Lower lobe of right lung (tissue), 2 donors: ENCODE measurements at regions not wholly inside any gene's neighbourhood (a gene's known extent, or its start where the extent isn't known, plus 50 kb on each side); places are given as distances from the start of the nearest gene placed in this dataset.

Source experiments
- ATAC-seq, 2 donors: fragments of 200-7000 bp; cut with Tn5 transposase; one replicate each; pipeline ENCODE4 v1.9.1; 2020 to 2022; ENCODE audit warnings: mild to moderate bottlenecking in 2 of 2, moderate library complexity in 2 of 2
- DNase-seq: peaks from one replicate; pipeline ENCODE4 v3.0.0-alpha.2; 2020
- H3K27ac ChIP-seq: fragments of 200-600 bp; one replicate; pipeline ENCODE4 v1.8.0; 2022
- H3K27me3 ChIP-seq: fragments of 200-600 bp; one replicate; pipeline ENCODE4 v1.8.0; 2022; ENCODE audit warnings: low read depth
- H3K36me3 ChIP-seq: fragments of 200-600 bp; one replicate; pipeline ENCODE4 v1.8.0; 2022; ENCODE audit warnings: mild to moderate bottlenecking
- H3K4me1 ChIP-seq: fragments of 200-600 bp; one replicate; pipeline ENCODE4 v1.8.0; 2022
- H3K4me3 ChIP-seq: fragments of 200-600 bp; one replicate; pipeline ENCODE4 v1.8.0; 2022; ENCODE audit warnings: mild to moderate bottlenecking
- H3K9me3 ChIP-seq: fragments of 200-600 bp; one replicate; pipeline ENCODE4 v1.8.0; 2022
- CTCF ChIP-seq: fragments of 200-600 bp; IDR thresholded peaks from one replicate; pipeline ENCODE4 v1.8.0; 2022; ENCODE audit warnings: antibody characterized with exemption, mild to moderate bottlenecking
- intact Hi-C: fragments of 100-400 bp; cut with DNase I; formaldehyde crosslinking; loops from one replicate; pipeline ENCODE4 v1.11.0; 2022
- donor health status: DM: no; HTN: yes; CAD: no; lungs with severe emphysema.

- Histone ChIP-seq H3K36me3 (no peaks in the 10 kb centered on the region), H3K27ac (no peak overlapping the region), H3K9me3 (no peaks in the 10 kb centered on the region), H3K4me3 (no peak overlapping the region), H3K4me1 (peaks cover 1% of the 10 kb centered on the region), H3K27me3 (no peaks in the 10 kb centered on the region)
- no peak for TF ChIP-seq CTCF
- no peak for ATAC-seq
- intact Hi-C loops: no loop called here
- no peak for DNase-seq
Measured at GRCh38 chr14:31960039-31960438, 117.1 kb upstream of the ARHGAP5 start.

GRCh38 chr14:31961896-31962295, 115.2 kb upstream of the ARHGAP5 start:
- Histone ChIP-seq H3K4me3 (no peak overlapping the region), H3K27me3 (no peaks in the 10 kb centered on the region), H3K36me3 (no peaks in the 10 kb centered on the region), H3K4me1 (peaks cover 6% of the 10 kb centered on the region), H3K27ac (no peak overlapping the region), H3K9me3 (no peaks in the 10 kb centered on the region)
- no peak for DNase-seq
- intact Hi-C loops: no loop called here
- ATAC-seq: no peak
- TF ChIP-seq CTCF: no peak

GRCh38 chr14:31962920-31963319, 114.2 kb upstream of the ARHGAP5 start:
- DNase-seq: no peak
- no peaks in the 10 kb centered on the region for H3K9me3 ChIP-seq
- no peak overlapping the region for H3K27ac ChIP-seq
- TF ChIP-seq CTCF: no peak
- H3K27me3 ChIP-seq: no peaks in the 10 kb centered on the region
- peaks cover 6% of the 10 kb centered on the region for H3K4me1 ChIP-seq
- no peak for ATAC-seq
- intact Hi-C loops: no loop called here
- H3K36me3 ChIP-seq: no peaks in the 10 kb centered on the region
- no peak overlapping the region for H3K4me3 ChIP-seq

GRCh38 chr14:31963587-31963986, 113.5 kb upstream of the ARHGAP5 start:
- DNase-seq (no peak), ATAC-seq (no peak)
- intact Hi-C loops: no loop called here
- no peak for TF ChIP-seq CTCF
- Histone ChIP-seq H3K36me3 (no peaks in the 10 kb centered on the region), H3K4me1 (peaks cover 6% of the 10 kb centered on the region), H3K27ac (no peak overlapping the region), H3K4me3 (no peak overlapping the region), H3K9me3 (no peaks in the 10 kb centered on the region), H3K27me3 (no peaks in the 10 kb centered on the region)

- H3K27ac ChIP-seq: no peak overlapping the region
- no peak overlapping the region for H3K4me3 ChIP-seq
- no peaks in the 10 kb centered on the region for H3K36me3 ChIP-seq
- no peaks in the 10 kb centered on the region for H3K27me3 ChIP-seq
- H3K4me1 ChIP-seq: peaks cover 6% of the 10 kb centered on the region
- intact Hi-C loops: no loop called here
- no peak for ATAC-seq
- H3K9me3 ChIP-seq: no peaks in the 10 kb centered on the region
- no peak for TF ChIP-seq CTCF
- no peak for DNase-seq
Measured at GRCh38 chr14:31964490-31964889, 112.6 kb upstream of the ARHGAP5 start.
